ENCODE measurements at regions not wholly inside any gene's neighbourhood (a gene's known extent, or its start where the extent isn't known, plus 50 kb on each side); places are given as distances from the start of the nearest gene placed in this dataset.
"Not testable (repeated sequence)": the region's sequence is repeated elsewhere in the genome, so short reads cannot be mapped to it uniquely, and the experiment has no call there.

GRCh38 chrX:63470506-63470905 is 119.4 kb upstream of the SPIN4 start:
- no peak for DNase-seq (ENCODE audit: low read depth in 2 of 3, low spot score in 2 of 3)

DNA sequence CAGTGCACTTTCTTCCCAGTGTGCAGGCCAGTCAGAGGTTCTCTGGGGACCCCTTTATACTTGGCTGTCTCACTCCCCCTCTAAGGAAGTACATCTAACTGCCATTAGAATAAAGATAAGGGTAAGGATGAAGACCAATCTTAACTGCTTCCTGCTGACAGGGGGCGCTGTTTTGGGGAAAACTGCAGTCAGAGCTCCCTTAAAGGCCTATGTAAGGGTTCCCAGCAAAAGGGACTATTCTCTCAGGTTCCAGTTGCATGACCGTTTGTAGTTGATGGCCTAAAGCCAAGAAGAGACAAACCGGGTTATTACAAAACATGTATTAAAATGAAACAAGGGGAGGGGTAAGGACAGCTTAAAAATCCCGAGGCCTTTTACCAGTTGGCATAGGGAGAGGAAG is 115.6 kb upstream of the SPIN4 start:
- no peak for DNase-seq (ENCODE audit: low read depth in 2 of 3, low spot score in 2 of 3)

- no peak for DNase-seq (ENCODE audit: low read depth in 2 of 3, low spot score in 2 of 3)
Observed at GRCh38 chrX:63458981-63459380, 107.8 kb upstream of the SPIN4 start.

GRCh38 chrX:63453571-63453970 is 102.4 kb upstream of the SPIN4 start:
- no peak for DNase-seq (ENCODE audit: low read depth in 2 of 3, low spot score in 2 of 3)

DNA sequence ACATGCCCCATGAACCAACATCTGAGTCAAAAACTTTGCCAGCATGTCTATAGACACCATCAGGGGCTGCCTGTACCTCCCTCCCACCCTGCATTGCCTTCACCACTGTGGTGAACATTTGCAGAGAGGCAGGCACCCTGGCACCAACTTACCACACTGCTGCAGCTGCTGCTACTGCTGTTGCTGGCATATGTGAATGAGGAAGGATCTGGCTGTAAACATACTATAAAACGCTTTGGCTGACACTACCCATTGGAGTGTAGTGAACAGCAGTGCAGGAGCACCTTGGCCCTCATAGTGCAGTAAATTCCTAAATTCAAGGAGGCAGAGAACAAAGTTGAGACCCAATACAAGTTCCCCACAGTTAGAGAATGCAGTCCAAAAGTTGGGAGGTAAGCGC is 90.6 kb upstream of the SPIN4 start:
- no peak for DNase-seq (ENCODE audit: low read depth in 2 of 3, low spot score in 2 of 3)

- no peak for DNase-seq (ENCODE audit: low read depth in 2 of 3, low spot score in 2 of 3)
Observed at GRCh38 chrX:63439580-63439979, 88.4 kb upstream of the SPIN4 start.

GRCh38 chrX:63436865-63437264 is 85.7 kb upstream of the SPIN4 start:
- no peak for DNase-seq (ENCODE audit: low read depth in 2 of 3, low spot score in 2 of 3)

GRCh38 chrX:63434665-63435064 is 83.5 kb upstream of the SPIN4 start:
- DNase-seq (ENCODE audit: low read depth in 2 of 3, low spot score in 2 of 3) = no peak

GRCh38 chrX:63434206-63434605 is 83.1 kb upstream of the SPIN4 start:
- no peak for DNase-seq (ENCODE audit: low read depth in 2 of 3, low spot score in 2 of 3)

DNA sequence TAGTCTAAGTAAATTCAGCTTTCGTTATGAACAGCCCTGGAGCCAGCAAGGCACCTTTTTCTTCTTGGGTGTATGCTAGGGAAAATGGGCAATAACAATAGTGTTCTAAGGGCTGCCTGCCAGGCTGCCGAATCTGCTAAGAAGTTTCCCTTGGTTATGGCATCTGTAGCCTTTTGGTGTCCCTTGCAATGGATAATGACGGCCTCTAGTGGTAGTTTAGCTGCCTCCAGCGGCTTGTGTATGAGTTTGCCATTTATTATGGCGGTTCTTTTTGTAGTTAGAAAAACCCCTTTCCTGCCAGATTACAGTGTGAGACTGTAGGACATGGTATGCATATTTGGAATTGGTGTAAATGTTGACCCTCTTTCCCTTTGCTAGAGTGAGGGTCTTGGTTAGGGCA is 78.9 kb upstream of the SPIN4 start:
- no peak for DNase-seq (ENCODE audit: low read depth in 2 of 3, low spot score in 2 of 3)

DNA sequence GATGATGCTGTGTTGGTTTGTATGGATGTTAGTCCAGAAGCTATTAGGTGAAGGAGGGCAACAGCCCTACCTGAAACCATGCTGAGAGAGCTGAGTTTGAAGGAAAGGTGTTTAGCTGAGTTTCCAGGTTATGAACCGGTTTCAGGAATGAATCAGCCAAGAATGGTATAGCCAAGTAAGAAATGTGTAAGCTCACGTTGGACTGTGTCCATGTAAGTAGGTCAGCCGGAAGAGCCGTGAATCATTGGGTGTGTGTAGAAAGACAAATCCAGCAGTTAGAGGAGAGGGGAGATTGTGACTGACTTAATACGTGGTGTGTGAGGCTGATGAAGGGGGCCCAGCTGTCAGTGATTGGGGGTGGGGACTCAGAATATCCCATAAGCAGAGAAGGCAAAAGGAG is 77.2 kb upstream of the SPIN4 start:
- no peak for DNase-seq (ENCODE audit: low read depth in 2 of 3, low spot score in 2 of 3)

GRCh38 chrX:63426519-63426918 is 75.4 kb upstream of the SPIN4 start:
- DNase-seq (ENCODE audit: low read depth in 2 of 3, low spot score in 2 of 3) = no peak

- DNase-seq (ENCODE audit: low read depth in 2 of 3, low spot score in 2 of 3) = no peak
Observed at GRCh38 chrX:63424063-63424462, 72.9 kb upstream of the SPIN4 start.

DNA sequence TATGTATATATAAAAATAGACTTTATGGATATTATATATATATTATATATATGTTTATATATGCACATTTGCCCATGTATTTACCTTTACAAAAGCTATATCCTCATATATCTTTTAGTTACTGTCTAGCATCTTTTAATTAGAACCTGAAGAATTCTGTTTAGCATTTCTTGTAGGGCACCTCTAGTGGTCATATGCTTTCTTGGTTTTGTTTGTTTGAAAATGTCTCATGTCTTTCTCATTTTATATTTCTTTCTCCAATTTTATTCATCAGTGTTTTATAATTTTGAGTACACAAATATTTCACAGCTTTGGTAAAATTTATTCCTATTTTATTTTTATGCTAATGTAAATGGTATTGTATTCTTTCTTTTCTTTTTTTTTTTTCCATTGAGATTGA is 70.3 kb upstream of the SPIN4 start:
- DNase-seq (ENCODE audit: low read depth in 2 of 3, low spot score in 2 of 3) = no peak

- no peak for DNase-seq (ENCODE audit: low read depth in 2 of 3, low spot score in 2 of 3)
Observed at GRCh38 chrX:63418211-63418610, 67.1 kb upstream of the SPIN4 start.

DNA sequence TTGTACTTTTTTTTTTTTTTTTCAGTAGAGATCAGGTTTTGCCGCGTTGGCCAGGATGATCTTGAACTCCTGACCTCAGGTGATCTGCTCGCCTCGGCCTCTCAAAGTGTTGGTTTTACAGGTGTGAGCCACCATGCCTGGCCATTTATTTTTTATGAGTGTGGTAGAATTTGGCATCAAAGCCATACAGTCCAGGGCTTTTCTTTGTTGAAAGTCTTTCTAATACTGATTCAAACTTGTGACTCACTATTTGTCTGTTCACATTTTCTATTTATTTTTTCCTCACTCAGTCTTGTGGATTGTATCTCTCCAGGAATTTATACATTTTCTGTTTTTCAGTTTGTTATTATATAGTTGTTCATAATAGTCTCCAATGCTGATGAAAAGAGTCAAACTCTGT is 66.5 kb upstream of the SPIN4 start:
- DNase-seq (ENCODE audit: low read depth in 2 of 3, low spot score in 2 of 3) = no peak

DNA sequence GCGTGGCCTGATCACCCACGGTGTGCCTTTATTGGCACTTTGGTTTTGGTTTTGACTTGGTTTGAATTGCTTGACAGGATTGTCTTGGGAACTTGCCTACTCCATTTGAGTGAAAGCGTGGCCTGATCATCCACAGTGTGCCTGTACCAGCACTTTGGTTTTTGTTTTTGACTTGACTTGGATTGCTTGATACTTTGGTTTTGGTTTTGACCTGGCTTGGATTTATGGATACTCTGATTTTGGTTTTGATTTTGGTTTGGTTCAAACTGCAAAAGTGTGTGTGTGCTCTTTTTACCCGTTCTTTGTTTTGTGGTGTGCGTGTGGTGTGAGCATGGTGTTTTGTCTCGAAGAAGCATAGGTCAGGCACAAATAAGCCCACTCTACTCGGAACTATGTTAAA is 58.8 kb upstream of the SPIN4 start:
- DNase-seq (ENCODE audit: low read depth in 2 of 3, low spot score in 2 of 3) = not testable (repeated sequence)

- no peak for DNase-seq (ENCODE audit: low read depth in 2 of 3, low spot score in 2 of 3)
Observed at GRCh38 chrX:63408050-63408449, 56.9 kb upstream of the SPIN4 start.

- DNase-seq (ENCODE audit: low read depth in 2 of 3, low spot score in 2 of 3) = no peak
Observed at GRCh38 chrX:63404332-63404731, 53.2 kb upstream of the SPIN4 start.

GRCh38 chrX:63402106-63402505 is 51.0 kb upstream of the SPIN4 start:
- DNase-seq (ENCODE audit: low read depth in 2 of 3, low spot score in 2 of 3) = no peak
